ENCODE measurements at regions not wholly inside any gene's neighbourhood (a gene's known extent, or its start where the extent isn't known, plus 50 kb on each side); places are given as distances from the start of the nearest gene placed in this dataset.

DNA sequence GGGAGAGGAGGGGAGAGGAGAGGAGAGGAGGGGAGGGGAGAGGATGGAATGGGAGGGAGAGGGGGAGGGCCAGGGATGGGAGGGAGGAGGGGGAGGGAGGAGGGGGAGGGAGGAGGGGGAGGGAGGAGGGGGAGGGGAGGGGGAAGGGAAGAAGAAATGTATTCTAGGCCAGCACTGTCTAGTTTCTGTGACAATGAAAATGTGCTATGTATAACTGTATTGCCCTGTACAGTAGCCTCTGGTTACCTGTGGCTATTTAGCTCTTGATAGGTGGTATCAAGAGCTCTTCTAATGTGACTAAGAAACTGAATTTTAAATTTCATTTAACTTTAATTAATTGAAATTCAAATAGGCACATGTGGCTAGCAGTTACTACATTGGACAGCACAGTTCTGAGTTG, 143.1 kb downstream of the BTC start:
- no peak for DNase-seq

DNA sequence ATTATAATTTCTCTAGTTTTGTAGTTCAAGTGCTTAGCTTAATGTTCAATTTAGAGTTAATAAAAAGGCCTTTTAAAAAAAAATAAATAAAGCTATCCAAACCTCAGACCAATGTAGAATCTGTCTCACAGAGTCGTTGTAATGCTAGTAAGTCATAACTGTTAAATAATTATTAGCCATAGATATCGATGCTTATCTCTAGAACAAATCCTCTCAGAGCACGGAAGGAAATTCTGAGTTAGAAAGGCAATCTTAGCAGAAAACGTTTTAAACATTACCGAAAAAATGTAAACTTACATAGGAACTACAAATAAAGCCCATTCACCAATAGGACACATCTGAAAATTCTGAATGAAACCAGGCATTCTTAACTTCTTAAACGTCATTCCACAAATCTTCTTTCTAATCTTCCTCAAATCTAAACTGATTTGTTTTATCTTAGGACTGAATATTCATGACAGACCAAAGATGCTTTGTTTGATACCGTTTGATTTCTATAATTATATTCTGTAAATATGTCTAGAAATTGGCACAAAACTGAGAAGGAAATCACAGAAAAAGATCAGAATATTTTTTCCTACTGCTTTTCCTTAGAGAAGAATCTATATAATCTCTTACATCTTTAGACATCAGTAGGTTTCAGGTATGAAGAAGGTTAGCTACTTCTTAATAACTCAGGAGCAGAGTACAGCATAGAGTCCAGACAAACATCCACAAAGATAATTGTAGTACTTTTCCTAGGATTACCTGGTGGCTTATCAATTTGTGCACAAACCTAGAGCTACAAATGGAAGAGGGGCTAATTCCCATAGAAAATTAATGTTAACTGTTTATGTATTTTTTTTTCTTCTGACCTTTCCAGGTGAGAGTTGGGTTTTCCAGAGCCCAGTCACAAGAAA, 140.7 kb downstream of the BTC start:
- no peak for DNase-seq

DNA sequence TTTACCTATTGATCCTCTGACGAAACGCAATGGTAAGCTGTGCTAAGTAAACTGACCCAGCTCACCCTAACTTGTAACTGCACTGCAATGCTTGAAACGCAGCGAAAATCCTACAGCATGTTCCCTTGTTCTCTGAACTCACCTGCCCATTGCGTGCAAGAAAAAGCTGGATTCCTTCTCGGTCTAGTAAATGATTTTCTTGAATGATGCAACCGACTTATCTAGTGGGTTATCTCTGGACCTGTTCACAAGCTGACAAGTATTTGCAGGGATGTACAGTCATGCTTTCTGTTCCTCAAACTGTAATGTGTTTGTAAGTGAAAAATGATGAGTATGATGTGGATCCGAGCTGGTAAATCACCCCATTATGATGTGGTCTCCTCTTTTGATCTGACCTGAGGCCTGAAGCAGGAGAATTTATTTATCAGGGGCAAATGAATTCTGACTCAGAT, 140.1 kb downstream of the BTC start:
- no peak for DNase-seq

DNA sequence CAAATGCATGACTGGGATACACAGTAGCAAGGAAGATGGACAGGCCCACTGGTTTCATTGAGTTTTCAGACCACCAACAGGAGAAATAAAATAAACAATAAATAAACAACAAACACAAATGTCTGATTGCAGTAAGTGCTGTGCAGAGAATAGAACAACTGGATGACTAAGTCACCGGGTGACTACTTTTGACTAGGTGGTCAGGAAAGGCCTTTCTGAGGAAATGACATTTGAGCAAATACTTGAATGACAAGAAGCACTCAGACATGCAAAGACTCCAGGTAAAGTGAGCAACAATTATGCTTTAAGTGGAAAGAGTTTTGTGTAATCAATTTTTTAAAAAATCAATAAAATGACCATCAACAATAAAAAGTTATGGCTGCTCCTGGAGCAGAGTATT, 137.7 kb downstream of the BTC start:
- no peak for DNase-seq

DNA sequence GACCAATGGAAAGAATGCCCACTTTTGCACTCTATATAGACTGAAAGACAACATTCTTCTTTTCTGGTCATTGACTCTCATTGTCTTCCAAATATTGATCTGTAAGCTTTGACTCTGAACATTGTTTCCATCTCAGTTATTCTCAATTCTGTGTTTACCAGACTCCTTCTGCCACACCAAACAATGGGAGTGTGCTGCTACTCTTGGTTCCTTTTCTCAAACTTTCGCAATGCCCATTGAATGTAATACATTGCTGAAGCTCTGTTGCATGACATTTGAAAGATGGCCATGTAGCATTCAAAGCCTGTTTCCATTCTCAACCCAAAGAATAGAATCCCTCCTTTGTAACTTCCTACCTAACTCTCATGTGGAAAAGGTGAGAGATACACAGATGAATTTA, 136.2 kb downstream of the BTC start:
- DNase-seq: no peak

DNA sequence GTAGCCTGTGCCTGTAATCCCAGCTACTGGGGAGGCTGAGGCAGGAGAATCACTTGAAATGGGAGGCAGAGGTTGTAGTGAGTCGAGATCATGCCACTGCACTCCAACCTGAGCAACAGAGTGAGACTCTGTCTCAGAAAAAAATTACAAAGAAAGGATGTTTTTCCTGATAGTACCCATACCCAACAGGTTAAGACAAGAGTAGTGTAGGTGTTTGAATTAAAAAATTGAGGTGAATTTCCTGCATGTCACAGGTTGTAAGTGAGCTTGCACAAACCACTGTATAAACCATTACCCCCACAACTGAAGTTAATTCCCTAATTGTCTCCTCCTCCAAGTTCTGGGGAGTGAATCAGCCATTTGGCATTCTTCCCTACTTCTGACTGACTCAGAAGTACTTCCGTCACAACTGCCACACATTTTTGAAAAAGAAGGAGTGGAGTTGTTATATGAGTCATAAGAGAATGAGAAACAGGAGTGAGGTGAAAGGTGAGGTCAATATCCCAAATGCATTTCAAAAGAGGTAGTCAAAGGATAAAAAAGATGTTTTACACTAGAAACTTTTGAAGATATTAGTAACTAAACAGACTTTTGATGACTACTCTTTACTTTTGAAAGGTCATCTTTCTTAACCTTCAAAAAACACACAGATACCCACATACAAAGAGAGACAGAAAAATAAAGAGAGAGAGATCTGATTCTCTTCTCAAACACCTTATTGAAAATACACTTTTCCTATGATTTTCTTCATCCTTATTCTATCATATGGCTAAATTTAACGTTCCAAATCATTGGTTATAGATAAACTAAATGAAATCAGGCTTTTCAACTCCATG, 134.5 kb downstream of the BTC start:
- DNase-seq: no peak

DNA sequence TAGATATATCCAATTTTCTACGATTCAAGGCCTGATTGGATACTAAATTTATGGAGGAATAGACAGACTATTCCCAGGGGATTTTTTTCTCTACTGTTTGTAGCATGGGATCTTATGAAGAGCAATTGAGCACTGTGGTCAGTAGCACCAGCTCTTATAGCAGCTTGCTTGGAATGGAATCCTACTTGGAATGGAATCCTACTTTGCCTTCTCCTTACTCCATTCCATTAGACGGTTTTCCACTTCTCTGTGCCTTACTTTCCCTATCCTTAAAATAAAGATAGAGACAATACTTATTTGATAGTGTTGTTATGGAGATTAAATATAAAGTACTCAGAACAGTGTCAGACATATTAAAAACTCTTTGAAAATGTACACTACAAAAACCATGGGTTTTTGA, 133.5 kb downstream of the BTC start:
- no peak for DNase-seq

DNA sequence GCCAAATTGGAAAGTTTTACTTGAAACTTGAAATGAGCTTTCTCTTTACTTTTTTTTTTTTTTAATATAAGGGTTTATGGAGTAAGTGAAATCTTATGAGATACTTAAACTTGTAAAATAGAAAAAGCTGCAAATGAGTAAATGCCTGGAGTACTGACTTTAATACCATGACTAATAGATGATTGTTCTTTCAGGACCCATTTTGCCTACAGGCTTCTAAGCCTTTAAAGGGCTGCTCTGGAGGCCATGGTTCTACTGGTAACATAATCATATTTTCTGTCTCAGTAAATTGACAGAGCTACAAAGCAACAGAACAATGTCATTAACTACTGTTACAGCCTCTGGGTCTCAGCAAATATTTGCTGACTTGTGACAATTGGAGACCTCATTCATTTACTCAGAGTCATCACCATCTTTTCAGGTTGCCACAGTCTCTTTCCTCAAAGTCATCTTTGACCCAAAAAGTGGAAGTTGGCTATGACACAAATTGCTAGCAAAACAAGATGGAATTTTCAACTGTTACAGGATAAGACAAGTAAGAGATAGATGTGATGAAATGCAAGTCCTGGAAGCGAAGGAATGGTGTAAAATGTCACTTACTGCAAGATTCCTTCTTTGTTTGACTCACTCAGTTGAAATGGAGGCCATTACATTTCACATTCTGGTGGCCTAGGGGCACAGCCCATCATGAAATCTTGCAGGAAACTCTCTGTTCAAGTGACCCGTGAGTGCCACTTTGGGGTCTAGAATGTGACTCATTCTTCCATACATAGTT, 132.7 kb downstream of the BTC start:
- no peak for DNase-seq

DNA sequence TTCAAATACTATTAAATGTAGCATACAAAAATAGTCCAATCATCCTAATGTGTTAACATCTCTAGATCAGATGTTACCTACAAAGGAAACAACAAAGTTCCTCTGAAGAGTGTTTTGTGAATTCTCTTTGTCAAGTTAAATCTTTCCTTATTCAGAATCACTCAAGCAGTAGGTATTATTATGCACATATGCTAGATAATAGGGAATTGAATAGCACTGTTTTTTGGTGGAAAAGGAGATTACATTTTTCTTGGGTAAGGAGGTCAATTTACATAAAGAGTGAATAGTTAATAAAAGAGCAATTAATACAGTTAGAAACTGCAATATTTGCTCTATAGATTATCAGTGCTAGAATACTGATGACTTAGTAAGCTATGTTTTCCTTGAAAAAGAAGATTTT, 130.7 kb downstream of the BTC start:
- DNase-seq: no peak

DNA sequence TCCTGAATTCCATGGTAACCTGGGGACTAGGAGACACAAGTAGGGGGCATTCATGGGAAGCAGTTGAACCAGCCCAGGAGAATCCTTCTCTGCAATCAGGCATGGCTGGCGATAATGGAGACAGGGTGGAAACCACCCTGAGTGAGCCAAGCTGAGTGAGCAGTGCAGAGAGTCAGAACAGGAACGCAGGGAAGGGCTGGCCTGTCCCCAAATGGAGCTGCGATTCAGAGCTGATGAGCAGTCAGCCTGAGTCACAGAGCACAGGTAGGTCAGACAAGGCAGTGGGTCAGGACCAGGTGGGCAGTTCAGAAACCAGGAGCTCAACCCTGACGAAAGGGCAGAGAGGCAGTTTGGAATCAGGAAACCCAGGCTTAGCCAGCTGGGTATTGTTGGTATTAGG, 129.0 kb downstream of the BTC start:
- DNase-seq: no peak

DNA sequence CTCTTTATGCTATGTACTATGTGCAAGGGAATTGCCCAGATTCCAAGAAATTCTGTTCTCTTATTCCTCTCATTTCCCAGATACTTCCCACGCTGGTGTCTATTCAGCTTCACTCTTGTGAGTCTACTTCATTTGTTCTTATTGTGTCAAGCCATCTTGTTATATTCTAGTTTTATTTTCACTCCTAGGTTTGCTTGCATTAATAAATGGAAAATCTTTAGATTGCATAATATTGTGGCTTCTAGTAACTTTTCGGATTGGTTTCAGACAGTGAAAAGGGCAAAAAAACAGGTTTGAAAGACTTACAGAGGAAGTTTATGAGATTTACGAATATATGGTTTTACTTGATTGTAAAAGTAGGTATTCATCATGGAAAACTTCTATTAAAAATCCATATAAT, 128.4 kb downstream of the BTC start:
- DNase-seq: no peak

DNA sequence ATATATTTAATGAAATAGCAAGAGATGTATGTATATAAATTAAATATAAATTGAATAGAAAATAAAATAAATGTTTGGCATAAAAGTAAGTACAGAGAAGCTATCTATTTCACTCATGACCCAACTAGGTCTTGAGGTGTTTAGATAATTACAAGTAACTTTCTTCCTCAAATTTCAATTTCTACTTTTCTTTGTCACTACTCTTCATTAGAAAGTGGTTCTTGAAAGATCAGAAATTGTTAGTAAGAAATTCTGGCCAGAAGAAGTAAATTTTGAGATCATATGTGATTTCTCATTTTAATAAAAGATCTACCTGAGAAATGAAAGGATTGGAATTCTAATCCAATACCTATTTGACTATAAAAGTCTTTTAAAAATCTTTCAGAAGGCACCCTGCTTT, 126.9 kb downstream of the BTC start:
- DNase-seq: no peak

DNA sequence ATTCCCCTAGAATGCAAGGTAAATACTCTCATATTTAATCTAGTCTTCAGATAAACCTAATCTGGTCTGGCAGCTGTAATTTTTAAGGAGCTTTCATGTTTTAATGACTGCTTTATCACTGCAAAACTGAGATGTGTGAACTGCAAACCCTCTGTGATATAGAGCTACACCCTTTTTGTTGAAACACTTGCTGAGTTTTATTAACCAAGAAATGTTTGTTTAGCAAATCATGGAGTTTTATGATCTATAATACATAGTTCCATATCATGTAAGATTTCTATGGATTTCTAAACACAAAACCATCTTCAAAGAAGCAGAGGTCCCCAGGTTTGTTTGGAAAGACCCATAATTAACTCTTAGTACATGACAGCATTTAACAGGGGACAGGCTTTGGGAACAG, 126.4 kb downstream of the BTC start:
- DNase-seq: no peak

DNA sequence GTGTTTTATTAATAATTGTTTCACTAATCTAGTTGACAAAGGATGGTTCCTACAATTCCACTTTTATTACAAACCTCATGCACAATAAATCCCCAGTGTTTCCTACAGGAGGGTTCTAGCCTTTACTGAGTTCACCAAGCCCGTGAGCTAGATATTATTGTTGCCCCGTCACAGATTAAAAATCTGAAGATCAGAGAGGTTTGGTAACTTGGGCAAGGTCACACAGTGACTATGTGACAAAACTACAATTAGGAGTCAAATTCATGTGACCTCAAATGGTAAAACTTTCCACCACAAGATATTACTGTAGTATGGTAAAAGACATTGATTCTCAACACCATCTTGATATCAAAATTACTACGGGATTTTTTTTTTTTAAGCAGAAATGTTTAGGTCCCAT, 124.6 kb downstream of the BTC start:
- DNase-seq: no peak

DNA sequence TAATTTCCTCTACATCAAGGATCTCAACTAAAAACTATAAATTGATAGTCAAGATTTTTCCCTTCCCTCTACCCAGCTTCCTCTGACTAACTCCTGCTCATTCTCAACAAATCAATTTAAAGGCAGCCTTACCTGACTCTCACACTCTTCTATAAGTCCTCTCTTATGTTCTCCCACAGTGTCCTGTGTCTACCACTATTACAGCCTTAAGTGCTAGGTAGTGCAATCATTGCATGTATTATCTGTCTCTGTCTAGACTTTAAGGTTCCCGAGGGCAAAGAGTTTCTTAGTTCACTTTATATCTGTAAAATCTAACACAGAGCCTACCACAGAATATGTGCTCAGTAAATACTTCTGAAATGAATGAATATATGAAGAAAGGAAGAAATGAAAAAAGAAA, 123.7 kb downstream of the BTC start:
- DNase-seq: no peak

DNA sequence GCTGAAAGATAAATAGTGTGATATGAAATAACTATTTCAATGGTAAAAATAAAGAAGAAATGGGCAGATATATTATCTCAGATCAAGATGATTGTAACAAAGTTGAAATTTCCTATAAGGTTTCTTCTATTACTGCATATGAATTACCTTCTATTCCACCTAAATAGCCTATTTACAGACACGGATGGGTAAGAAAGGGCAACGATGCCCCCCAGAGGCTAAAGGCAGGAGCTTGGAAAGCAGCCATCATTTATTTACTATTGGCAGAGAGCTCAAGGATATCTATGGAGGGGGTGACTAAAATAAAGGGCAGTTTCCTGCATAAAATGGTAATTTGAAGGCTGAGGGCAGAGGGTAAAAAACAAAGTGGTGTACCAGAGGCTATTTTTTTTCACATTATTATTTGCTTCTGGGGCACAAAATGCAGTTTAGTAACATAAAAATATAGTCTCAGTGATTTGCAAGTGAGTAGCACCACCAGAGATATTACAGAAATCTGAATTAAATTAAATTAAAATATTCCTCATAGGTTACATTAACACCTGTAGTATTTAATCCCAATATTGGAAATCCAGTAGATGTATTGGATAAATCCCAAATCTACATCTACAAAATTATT, 123.1 kb downstream of the BTC start:
- DNase-seq: peak; percentile 16

DNA sequence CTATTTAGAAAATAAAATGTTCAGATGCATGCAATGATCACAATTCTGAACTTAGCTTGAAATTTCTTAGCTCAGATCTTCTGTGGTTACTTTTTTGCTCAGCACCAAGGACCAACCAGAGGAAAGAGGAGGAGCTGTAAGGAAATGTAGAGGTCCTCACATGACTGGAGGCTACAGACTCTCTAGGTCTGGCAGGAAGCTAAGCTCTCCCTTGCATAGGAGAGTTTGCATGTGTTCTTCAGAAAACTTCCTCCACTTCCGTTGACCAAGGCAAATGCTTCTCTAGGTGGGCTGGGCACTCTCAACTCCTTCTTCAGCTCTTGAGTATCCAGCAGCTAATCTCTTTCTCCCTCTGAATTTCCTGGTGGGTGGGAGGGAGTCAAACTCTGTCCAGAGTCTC, 119.6 kb downstream of the BTC start:
- no peak for DNase-seq

DNA sequence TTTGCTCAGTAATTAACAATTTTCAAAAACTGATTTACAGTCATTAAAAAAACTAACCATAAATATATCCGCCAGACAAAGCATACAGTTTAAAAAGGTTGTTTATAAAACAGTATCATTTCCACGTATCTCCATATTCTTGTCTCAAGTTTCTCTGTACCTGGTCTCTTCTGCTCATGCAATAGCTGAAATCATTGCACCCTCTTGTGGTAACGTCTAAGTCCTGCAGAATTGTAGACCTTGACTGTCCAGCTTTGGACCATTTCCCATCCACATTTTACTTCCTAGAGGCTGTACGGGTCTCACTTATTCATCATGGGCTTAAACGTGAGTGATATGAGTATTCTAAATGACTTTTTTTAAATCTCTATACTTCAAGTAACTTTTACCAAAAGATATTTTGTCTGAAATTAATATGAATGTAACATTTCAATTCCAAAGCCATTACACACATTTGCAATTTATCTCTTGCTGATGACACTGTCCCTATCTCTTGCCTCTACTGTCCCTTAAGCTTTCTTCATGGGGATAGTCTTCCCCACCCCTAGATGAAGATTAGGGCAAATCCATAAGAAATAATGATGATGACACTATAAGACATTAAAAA, 118.5 kb downstream of the BTC start:
- peak; percentile 17 for DNase-seq

DNA sequence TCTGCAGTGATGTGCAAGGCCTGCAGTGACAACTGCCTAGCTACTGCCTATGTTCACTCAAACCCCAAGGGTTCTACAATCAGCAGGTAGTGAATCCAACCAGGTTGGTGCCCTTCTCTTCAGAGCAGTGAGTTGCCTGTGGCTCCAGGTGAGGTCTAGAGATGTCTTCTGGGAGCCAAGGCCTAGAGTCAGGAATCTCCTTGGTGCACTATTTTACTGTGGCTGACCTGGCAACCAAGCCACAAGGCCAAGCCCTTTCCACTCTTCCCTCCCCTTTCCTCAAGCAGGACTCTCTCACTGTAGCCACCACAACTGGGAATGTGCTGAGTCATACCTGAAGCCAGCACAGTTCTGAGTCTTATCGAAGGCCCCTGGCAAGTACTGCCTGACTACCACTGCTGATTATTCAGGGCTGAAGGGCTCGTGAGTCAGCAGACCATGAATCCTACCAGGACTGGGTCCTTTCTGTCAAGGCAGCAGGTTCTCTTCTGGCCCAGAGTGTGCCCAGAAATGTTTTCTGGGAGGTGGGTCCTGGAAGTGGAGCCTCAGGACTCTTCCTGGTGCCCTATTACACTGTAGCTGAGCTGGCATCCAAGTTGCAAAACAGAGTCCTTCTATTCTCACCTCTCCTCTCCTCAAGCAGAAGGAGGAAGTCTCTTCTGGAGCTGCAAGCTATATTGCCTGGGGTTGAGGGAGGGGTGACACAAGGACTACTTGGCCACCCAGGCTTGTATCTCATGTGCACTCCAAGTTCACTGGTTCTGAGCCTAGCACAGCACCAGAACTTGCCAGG, 111.6 kb downstream of the BTC start:
- no peak for DNase-seq

DNA sequence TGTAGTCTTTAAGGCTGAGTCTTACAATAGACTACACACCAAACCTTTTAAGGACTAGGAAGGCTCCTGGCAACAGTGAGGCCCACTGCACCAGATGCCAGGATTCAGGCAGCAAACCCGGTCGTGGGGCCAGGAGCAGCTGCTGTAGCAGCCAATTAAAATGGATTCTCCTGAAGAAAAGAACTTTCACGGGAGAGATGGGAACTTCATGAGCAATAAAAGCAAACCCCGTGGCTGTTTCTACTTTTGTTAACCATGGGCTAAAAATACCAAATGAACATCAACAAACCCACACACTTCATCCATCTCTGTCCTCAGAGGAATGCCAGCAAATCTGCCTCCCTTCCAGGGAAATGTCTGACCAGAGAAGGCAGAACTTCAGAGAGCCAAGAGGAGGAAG, 101.4 kb downstream of the BTC start:
- no peak for DNase-seq
